ENCODE measurements at regions not wholly inside any gene's neighbourhood (a gene's known extent, or its start where the extent isn't known, plus 50 kb on each side); places are given as distances from the start of the nearest gene placed in this dataset.

- no peaks in the 10 kb centered on the region for H3K9me3 ChIP-seq (ENCODE audit: control insufficient read depth in 1 of 2, insufficient read depth in 1 of 2, low read depth in 1 of 2, low read length in 2 of 2)
- CTCF ChIA-PET: no interaction called here
- no peaks in the 10 kb centered on the region for H3K36me3 ChIP-seq (ENCODE audit: control insufficient read depth in 1 of 2, insufficient read depth in 2 of 2, low read length in 2 of 2)
- H2AFZ ChIP-seq (ENCODE audit: low read depth, low read length, poor library complexity, severe bottlenecking): no peak overlapping the region
- H3K79me2 ChIP-seq (ENCODE audit: insufficient read depth, low read length): no peaks in the 10 kb centered on the region
- no peak overlapping the region for H3K4me2 ChIP-seq (ENCODE audit: low read length)
- ATAC-seq (no peak), DNase-seq (ENCODE audit: low read depth, low spot score) (no peak)
- no peak overlapping the region for H3K27ac ChIP-seq (ENCODE audit: low read depth, low read length)
- intact Hi-C loops (cut with micrococcal nuclease): no loop called here
- BruUV-seq (replicated peaks): no TSS peak
- TF ChIP-seq SIN3A (IDR thresholded peaks at IDR 0.05; ENCODE audit: low read depth): no peak
- RAD21 ChIA-PET (ENCODE audit: low non-redundant PET in 1 of 2, low total read pairs in 2 of 2, uncharacterized antibody in 2 of 2, unreplicated experiment in 2 of 2): no interaction called here
- H3K9me2 ChIP-seq (ENCODE audit: insufficient read depth): no peaks in the 10 kb centered on the region
- POLR2A ChIA-PET: no interaction called here
- H4K20me1 ChIP-seq (ENCODE audit: insufficient read depth): no peaks in the 10 kb centered on the region
- H3K4me3 ChIP-seq (replicated peaks in 1 of 2; ENCODE audit: low read depth in 1 of 2, low read length in 2 of 2): no peak overlapping the region
- H3K9ac ChIP-seq (ENCODE audit: low read length): no peak overlapping the region
- H3K27me3 ChIP-seq (ENCODE audit: insufficient read depth, low read length): no peaks in the 10 kb centered on the region
- H3K4me1 ChIP-seq (ENCODE audit: control insufficient read depth in 1 of 2, insufficient read depth in 2 of 2, low read length in 2 of 2): no peaks in the 10 kb centered on the region
These were observed 483.9 kb downstream of the RFPL4B start for GRCh38 chr6:112831022-112831421.

- Histone ChIP-seq H3K9ac (ENCODE audit: low read length) (no peak overlapping the region), H2AFZ (ENCODE audit: low read depth, low read length, poor library complexity, severe bottlenecking) (no peak overlapping the region), H3K4me3 (replicated peaks in 1 of 2; ENCODE audit: low read depth in 1 of 2, low read length in 2 of 2) (no peak overlapping the region), H3K4me1 (ENCODE audit: control insufficient read depth in 1 of 2, insufficient read depth in 2 of 2, low read length in 2 of 2) (no peaks in the 10 kb centered on the region), H3K79me2 (ENCODE audit: insufficient read depth, low read length) (no peaks in the 10 kb centered on the region), H3K27ac (ENCODE audit: low read depth, low read length) (no peak overlapping the region), H3K4me2 (ENCODE audit: low read length) (no peak overlapping the region), H3K9me3 (ENCODE audit: control insufficient read depth in 1 of 2, insufficient read depth in 1 of 2, low read depth in 1 of 2, low read length in 2 of 2) (no peaks in the 10 kb centered on the region), H3K9me2 (ENCODE audit: insufficient read depth) (no peaks in the 10 kb centered on the region), H3K36me3 (ENCODE audit: control insufficient read depth in 1 of 2, insufficient read depth in 2 of 2, low read length in 2 of 2) (no peaks in the 10 kb centered on the region), H3K27me3 (ENCODE audit: insufficient read depth, low read length) (no peaks in the 10 kb centered on the region), H4K20me1 (ENCODE audit: insufficient read depth) (no peaks in the 10 kb centered on the region)
- BruUV-seq (replicated peaks): no TSS peak
- POLR2A ChIA-PET: no interaction called here
- RAD21 ChIA-PET (ENCODE audit: low non-redundant PET in 1 of 2, low total read pairs in 2 of 2, uncharacterized antibody in 2 of 2, unreplicated experiment in 2 of 2): no interaction called here
- DNase-seq (ENCODE audit: low read depth, low spot score): no peak
- CTCF ChIA-PET: no interaction called here
- ATAC-seq: no peak
- intact Hi-C loops (cut with micrococcal nuclease): no loop called here
- TF ChIP-seq FOSL1 (IDR thresholded peaks at IDR 0.05; ENCODE audit: low read depth) (no peak), REST (IDR thresholded peaks at IDR 0.05; ENCODE audit: low read depth) (no peak), CEBPB (IDR thresholded peaks at IDR 0.05; ENCODE audit: low read depth) (no peak), ZNF274 (IDR thresholded peaks at IDR 0.05; ENCODE audit: low read depth, low read length) (no peak), POLR2A (IDR thresholded peaks at IDR 0.05; ENCODE audit: borderline replicate concordance, extremely low read depth, insufficient read depth, insufficient read length) (no peak), SRF (IDR thresholded peaks at IDR 0.05; ENCODE audit: low read depth) (no peak), ZBTB33 (IDR thresholded peaks at IDR 0.05; ENCODE audit: extremely low read depth, insufficient replicate concordance, low read length) (no peak), EGR1 (IDR thresholded peaks at IDR 0.05; ENCODE audit: low read depth) (no peak), TCF7L2 (IDR thresholded peaks at IDR 0.05; ENCODE audit: borderline replicate concordance, extremely low read depth, insufficient read depth, insufficient read length) (no peak), EZH2 (IDR thresholded peaks at IDR 0.05) (no peak), CTCF (IDR thresholded peaks at IDR 0.05 in 2 of 3, conservative IDR thresholded peaks at IDR 0.05 in 1 of 3; ENCODE audit: borderline replicate concordance in 1 of 3, insufficient read depth in 1 of 3, low read depth in 2 of 3, low read length in 2 of 3) (no peak), SIN3A (IDR thresholded peaks at IDR 0.05; ENCODE audit: low read depth) (no peak), POLR2AphosphoS5 (IDR thresholded peaks at IDR 0.05; ENCODE audit: low read depth, low read length) (no peak), RAD21 (IDR thresholded peaks at IDR 0.05; ENCODE audit: low read depth) (no peak)
These were observed 486.5 kb downstream of the RFPL4B start for GRCh38 chr6:112833581-112834131.
